Liver (tissue), 8 donors: ENCODE measurements at regions not wholly inside any gene's neighbourhood (a gene's known extent, or its start where the extent isn't known, plus 50 kb on each side); places are given as distances from the start of the nearest gene placed in this dataset.

ENCODE experiments used
- DNase-seq: peaks from one replicate; pipeline ENCODE4 v3.0.0-alpha.2; 2017; ENCODE audit warnings: low spot score
- H3K27ac ChIP-seq, 2 donors: one replicate each; pipeline ENCODE4 v1.7.0; 2013; ENCODE audit warnings: inconsistent platforms in 2 of 2, low read length in 2 of 2, control low read depth in 1 of 2, low read depth in 1 of 2, mild to moderate bottlenecking in 1 of 2
- H3K27me3 ChIP-seq, 4 donors: one replicate each; pipeline versions ENCODE4 v1.6.1 to v1.7.0; 2013; ENCODE audit warnings: low read length in 3 of 4, inconsistent platforms in 1 of 4, mild to moderate bottlenecking in 1 of 4, moderate library complexity in 1 of 4; ENCODE audit not compliant: control insufficient read depth in 4 of 4, insufficient read depth in 4 of 4
- H3K36me3 ChIP-seq, 4 donors: one replicate each; pipeline versions ENCODE4 v1.6.1 to v1.7.0; 2013; ENCODE audit warnings: low read length in 3 of 4, mild to moderate bottlenecking in 3 of 4, low read depth in 1 of 4, moderate library complexity in 1 of 4; ENCODE audit not compliant: control insufficient read depth in 4 of 4, insufficient read depth in 3 of 4
- H3K4me1 ChIP-seq, 4 donors: one replicate each; pipeline versions ENCODE4 v1.6.1 to v1.7.0; 2013; ENCODE audit warnings: low read length in 3 of 4, mild to moderate bottlenecking in 3 of 4, moderate library complexity in 1 of 4; ENCODE audit not compliant: control insufficient read depth in 4 of 4, insufficient read depth in 4 of 4
- H3K4me3 ChIP-seq, 3 donors: one replicate each; pipeline versions ENCODE4 v1.6.1 to v1.7.0; 2013; ENCODE audit warnings: low read length in 3 of 3, control low read depth in 1 of 3, low read depth in 1 of 3, mild to moderate bottlenecking in 1 of 3
- H3K9ac ChIP-seq, 2 donors: one replicate each; pipeline ENCODE4 v1.7.0; 2013; ENCODE audit warnings: low read length in 2 of 2, mild to moderate bottlenecking in 2 of 2, moderate library complexity in 2 of 2, control low read depth in 1 of 2, low read depth in 1 of 2
- H3K9me3 ChIP-seq, 4 donors: one replicate each; pipeline versions ENCODE4 v1.6.1 to v1.7.0; 2013; ENCODE audit warnings: low read length in 3 of 4; ENCODE audit not compliant: control insufficient read depth in 4 of 4
- ATF3 ChIP-seq: IDR thresholded peaks from 2 replicates; pipeline ENCODE4 v1.6.1; 2016; ENCODE audit warnings: antibody characterized with exemption
- CTCF ChIP-seq: fragments of 150-350 bp; IDR thresholded peaks from 2 replicates; pipeline ENCODE4 v1.5.1; 2017; ENCODE audit warnings: improper control_type of control experiment, low read depth, low read length; ENCODE audit not compliant: missing input control
- EGR1 ChIP-seq, 2 donors: IDR thresholded peaks; 2 replicates each; pipeline ENCODE4 v1.6.1; 2016 to 2018; ENCODE audit warnings: antibody characterized with exemption in 2 of 2, low read depth in 2 of 2
- FOXA1 ChIP-seq: IDR thresholded peaks from 2 replicates; pipeline ENCODE4 v1.6.1; 2016; ENCODE audit warnings: antibody characterized with exemption
- FOXA2 ChIP-seq: IDR thresholded peaks from 2 replicates; pipeline ENCODE4 v1.6.1; 2016; ENCODE audit warnings: antibody characterized with exemption
- GABPA ChIP-seq, 2 donors: IDR thresholded peaks in 1 of 2; conservative IDR thresholded peaks in 1 of 2; 2 replicates each; pipeline ENCODE4 v1.6.1; 2016; ENCODE audit warnings: antibody characterized with exemption in 2 of 2, mild to moderate bottlenecking in 1 of 2, moderate library complexity in 1 of 2
- HNF4A ChIP-seq, 2 donors: conservative IDR thresholded peaks; 2 replicates each; pipeline ENCODE4 v1.6.1; 2016; ENCODE audit warnings: antibody characterized with exemption in 2 of 2, mild to moderate bottlenecking in 2 of 2
- HNF4G ChIP-seq: IDR thresholded peaks from 2 replicates; pipeline ENCODE4 v1.6.1; 2016; ENCODE audit warnings: antibody characterized with exemption
- JUND ChIP-seq, 2 donors: IDR thresholded peaks; 2 replicates each; pipeline ENCODE4 v1.6.1; 2016; ENCODE audit warnings: antibody characterized with exemption in 2 of 2
- MAX ChIP-seq: IDR thresholded peaks from 2 replicates; pipeline ENCODE4 v1.6.1; 2016; ENCODE audit warnings: antibody characterized with exemption
- NR2F2 ChIP-seq: IDR thresholded peaks from 2 replicates; pipeline ENCODE4 v1.6.1; 2016; ENCODE audit warnings: antibody characterized with exemption
- RAD21 ChIP-seq, 2 donors: IDR thresholded peaks; 2 replicates each; pipeline ENCODE4 v1.6.1; 2016; ENCODE audit warnings: antibody characterized with exemption in 2 of 2, mild to moderate bottlenecking in 2 of 2
- REST ChIP-seq: IDR thresholded peaks from 2 replicates; pipeline ENCODE4 v1.6.1; 2016; ENCODE audit warnings: antibody characterized with exemption, mild to moderate bottlenecking
- RXRA ChIP-seq, 2 donors: IDR thresholded peaks; 2 replicates each; pipeline ENCODE4 v1.6.1; 2017 to 2018; ENCODE audit warnings: antibody characterized with exemption in 2 of 2, mild to moderate bottlenecking in 1 of 2
- SP1 ChIP-seq: IDR thresholded peaks from 2 replicates; pipeline ENCODE4 v1.6.1; 2018; ENCODE audit warnings: antibody characterized with exemption, mild to moderate bottlenecking
- TAF1 ChIP-seq: conservative IDR thresholded peaks from 2 replicates; pipeline ENCODE4 v1.6.1; 2016; ENCODE audit warnings: antibody characterized with exemption, mild to moderate bottlenecking
- YY1 ChIP-seq: IDR thresholded peaks from 2 replicates; pipeline ENCODE4 v1.6.1; 2016; ENCODE audit warnings: antibody characterized with exemption, mild to moderate bottlenecking
- ZBTB33 ChIP-seq: IDR thresholded peaks from 2 replicates; pipeline ENCODE4 v1.6.1; 2016; ENCODE audit warnings: antibody characterized with exemption
- WGBS: extraction: QIAGEN DNeasy Blood & Tissue Kit; methylation state at CpG from one replicate; pipeline ENCODE4 v1.1.7; 2013; 5-methylcytosine and 5-hydroxymethylcytosine counted together
- donor health status: healthy.
- donor health status: healthy.
- donor health status: healthy.
- donor health status: healthy.
- donor health status: healthy.

GRCh38 chr3:67947808-67948508 lies 293.5 kb upstream of the SUCLG2 start:
- Histone ChIP-seq H3K4me1 (no peaks in the 10 kb centered on the region), H3K4me3 (no peak overlapping the region), H3K9me3 (no peaks in the 10 kb centered on the region), H3K36me3 (no peaks in the 10 kb centered on the region), H3K27me3 (no peaks in the 10 kb centered on the region), H3K27ac (no peak overlapping the region), H3K9ac (no peak overlapping the region)
- WGBS, result 63% methylated on average over 13 of the region's 13 CpGs
- no peak for DNase-seq
- TF ChIP-seq HNF4G (no peak), FOXA2 (no peak), NR2F2 (no peak), RXRA (IDR thresholded peaks at IDR 0.05) (no peak), ATF3 (no peak), SP1 (no peak), RAD21 (IDR thresholded peaks at IDR 0.05) (no peak), YY1 (no peak), REST (no peak), EGR1 (IDR thresholded peaks at IDR 0.05; ENCODE audit: low read depth in 2 of 2) (no peak), HNF4A (conservative IDR thresholded peaks at IDR 0.05) (no peak), MAX (no peak), FOXA1 (no peak), ZBTB33 (no peak), CTCF (no peak), GABPA (IDR thresholded peaks at IDR 0.05 in 1 of 2, conservative IDR thresholded peaks at IDR 0.05 in 1 of 2) (no peak)

- H3K9ac ChIP-seq, result no peak overlapping the region
- no peaks in the 10 kb centered on the region for H3K4me1 ChIP-seq
- H3K27ac ChIP-seq, result no peak overlapping the region
- TF ChIP-seq MAX (no peak), NR2F2 (no peak), EGR1 (IDR thresholded peaks at IDR 0.05; ENCODE audit: low read depth in 2 of 2) (no peak), RXRA (IDR thresholded peaks at IDR 0.05) (no peak), FOXA2 (no peak), YY1 (no peak), SP1 (no peak), GABPA (IDR thresholded peaks at IDR 0.05 in 1 of 2, conservative IDR thresholded peaks at IDR 0.05 in 1 of 2) (no peak), RAD21 (IDR thresholded peaks at IDR 0.05) (no peak), ATF3 (no peak), CTCF (no peak), HNF4G (no peak), FOXA1 (no peak), HNF4A (conservative IDR thresholded peaks at IDR 0.05) (no peak), JUND (IDR thresholded peaks at IDR 0.05) (no peak), TAF1 (no peak)
- no peaks in the 10 kb centered on the region for H3K36me3 ChIP-seq
- no peak for DNase-seq
- no peaks in the 10 kb centered on the region for H3K9me3 ChIP-seq
- no peaks in the 10 kb centered on the region for H3K27me3 ChIP-seq
- H3K4me3 ChIP-seq, result no peak overlapping the region
These were observed 292.0 kb upstream of the SUCLG2 start for GRCh38 chr3:67946436-67946835.
